GM12864 (cell line): ENCODE measurements at regions not wholly inside any gene's neighbourhood (a gene's known extent, or its start where the extent isn't known, plus 50 kb on each side); places are given as distances from the start of the nearest gene placed in this dataset.
"Not testable (repeated sequence)": the region's sequence is repeated elsewhere in the genome, so short reads cannot be mapped to it uniquely, and the experiment has no call there.

Experiments used
- DNase-seq: peaks from one replicate; pipeline ENCODE4 v3.0.0-alpha.2; 2011; ENCODE audit warnings: low read depth
- H3K4me3 ChIP-seq: 2 replicates; pipeline ENCODE4 v1.5.1; 2011; ENCODE audit warnings: mild to moderate bottlenecking, low read depth, low read length, control low read depth
- CTCF ChIP-seq: IDR thresholded peaks from 2 replicates; pipeline ENCODE4 v1.5.1; 2011; ENCODE audit warnings: low read depth, mild to moderate bottlenecking, moderate library complexity, low read length, control low read depth, inconsistent platforms; ENCODE audit errors: missing control alignments

DNA sequence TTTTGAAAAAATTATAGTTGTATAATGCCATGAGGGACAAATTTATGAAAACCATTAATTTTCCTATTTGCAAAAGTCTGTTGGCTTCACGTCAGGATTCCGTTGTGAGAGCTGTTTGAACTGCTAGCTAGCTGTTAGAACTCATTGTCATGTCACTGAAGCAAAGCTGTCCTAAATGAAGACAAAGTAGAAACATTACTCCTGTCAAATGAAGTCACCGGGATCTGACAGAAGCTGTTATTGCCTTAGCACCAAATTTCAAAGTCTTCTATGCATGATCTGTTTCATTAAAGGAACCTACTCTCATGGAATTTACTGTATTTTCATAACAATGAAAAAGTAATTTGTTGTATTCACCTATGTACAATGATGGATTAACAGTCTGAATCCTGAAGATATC is 479.8 kb downstream of the PLOD2 start:
- TF ChIP-seq CTCF: no peak
- DNase-seq: no peak
- H3K4me3 ChIP-seq: no peak overlapping the region

GRCh38 chr3:145687978-145688377 is 473.0 kb downstream of the PLOD2 start:
- H3K4me3 ChIP-seq, DNase-seq: not testable (repeated sequence)

- no peak for DNase-seq
- no peak overlapping the region for H3K4me3 ChIP-seq
- TF ChIP-seq CTCF: no peak
Measured at GRCh38 chr3:145692751-145693150, 468.2 kb downstream of the PLOD2 start.

DNA sequence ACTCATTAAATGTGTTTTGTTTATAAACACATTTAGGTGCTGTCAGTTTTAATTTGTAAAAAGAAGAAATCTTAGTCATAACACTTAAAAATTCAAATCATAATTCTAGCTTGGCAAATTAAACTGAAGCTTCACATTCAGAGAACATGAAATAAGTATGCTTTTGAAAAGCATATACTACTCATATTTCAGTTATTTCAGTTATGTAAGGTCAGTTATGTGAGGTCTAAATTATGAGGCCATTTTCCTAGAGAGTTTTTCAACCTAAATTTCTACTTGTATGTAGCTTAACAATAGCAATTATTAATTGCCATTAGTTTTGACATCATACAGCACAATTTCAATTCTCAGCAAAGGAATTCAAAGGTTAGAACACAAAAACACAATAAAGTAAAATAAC is 465.0 kb downstream of the PLOD2 start:
- no peak for TF ChIP-seq CTCF
- H3K4me3 ChIP-seq: no peak overlapping the region
- no peak for DNase-seq

DNA sequence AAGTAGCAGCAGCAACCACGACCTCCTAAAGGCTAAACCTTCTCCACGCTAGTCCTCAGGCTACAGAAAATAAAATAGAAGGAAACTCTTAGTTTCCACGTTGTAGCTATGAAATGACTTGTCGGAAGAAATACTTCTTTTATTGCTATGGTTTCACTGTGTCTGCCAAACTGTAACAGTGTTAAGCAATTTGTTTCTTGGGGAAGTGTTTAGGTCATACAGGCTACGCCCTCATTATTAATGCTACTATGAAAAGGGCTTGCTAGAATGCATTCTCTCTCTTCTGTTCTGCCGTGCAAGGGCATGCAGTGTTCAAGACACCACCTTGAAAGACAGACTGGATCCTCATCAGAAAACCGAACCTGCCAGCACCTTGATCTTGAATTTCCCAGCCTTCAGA is 462.7 kb downstream of the PLOD2 start:
- no peak overlapping the region for H3K4me3 ChIP-seq
- TF ChIP-seq CTCF: no peak
- DNase-seq: no peak

DNA sequence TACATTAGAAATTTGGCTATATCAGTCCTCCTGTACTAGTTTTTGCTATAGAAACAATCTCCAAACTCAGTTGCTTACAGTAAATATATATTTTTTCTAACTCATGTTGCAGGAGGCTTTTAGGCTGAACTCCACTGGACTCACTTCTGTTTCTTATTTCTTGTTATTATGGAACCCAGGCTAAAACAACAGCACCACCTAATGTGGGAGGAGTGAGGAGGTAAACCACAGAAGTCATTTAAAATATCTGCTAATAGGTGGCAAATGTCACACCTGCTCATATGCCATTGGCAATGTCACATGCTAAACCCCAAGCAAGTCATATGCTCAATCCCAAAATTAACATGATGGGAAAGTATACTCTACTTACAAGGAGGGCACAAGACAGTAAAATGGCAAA is 462.2 kb downstream of the PLOD2 start:
- TF ChIP-seq CTCF: no peak
- no peak overlapping the region for H3K4me3 ChIP-seq
- DNase-seq: no peak

DNA sequence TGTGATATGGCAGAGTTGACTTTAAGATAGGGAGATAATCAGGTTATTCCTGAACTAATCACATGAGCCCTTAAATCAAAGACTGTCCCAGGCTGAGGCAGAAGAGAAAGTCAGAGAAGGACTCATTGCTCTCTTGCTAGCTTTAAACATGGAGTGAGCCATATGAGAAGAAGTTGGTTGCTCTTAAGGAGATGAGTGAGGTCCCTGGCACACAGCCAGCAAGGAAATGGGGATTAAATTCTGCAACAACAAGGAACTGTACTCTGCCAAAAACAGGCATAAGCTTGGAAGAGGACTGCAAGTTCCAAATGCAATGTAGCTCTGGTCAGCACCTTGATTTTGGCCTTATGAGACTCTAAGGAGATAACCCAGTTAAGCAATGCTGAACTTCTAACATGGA is 457.0 kb downstream of the PLOD2 start:
- no peak for TF ChIP-seq CTCF
- DNase-seq: no peak
- H3K4me3 ChIP-seq: no peak overlapping the region

- not testable (repeated sequence) for DNase-seq
Measured at GRCh38 chr3:145709779-145710178, 451.2 kb downstream of the PLOD2 start.

More at GRCh38 chr3:145709779-145710178, 451.2 kb downstream of the PLOD2 start:
- H3K4me3 ChIP-seq: not testable (repeated sequence)
